Mammary epithelial cell (primary cell): ENCODE measurements at regions not wholly inside any gene's neighbourhood (a gene's known extent, or its start where the extent isn't known, plus 50 kb on each side); places are given as distances from the start of the nearest gene placed in this dataset.

Source experiments
- CTCF ChIP-seq, 2 donors: IDR thresholded peaks in 1 of 2; conservative IDR thresholded peaks in 1 of 2; 2 replicates each; pipeline ENCODE4 v1.5.1; 2011 to 2012; ENCODE audit warnings: inconsistent platforms in 2 of 2, low read length in 2 of 2, mild to moderate bottlenecking in 2 of 2, control low read depth in 1 of 2, low read depth in 1 of 2; ENCODE audit not compliant: insufficient read depth in 1 of 2; ENCODE audit errors: extremely low read depth in 1 of 2
- EZH2 ChIP-seq: IDR thresholded peaks from 2 replicates; pipeline ENCODE4 v1.6.1; 2012; ENCODE audit warnings: low read length, inconsistent platforms, borderline replicate concordance

GRCh38 chr2:58416696-58417095 lies 175.6 kb upstream of the FANCL start:
- TF ChIP-seq EZH2 = no peak
- TF ChIP-seq CTCF (conservative IDR thresholded peaks at IDR 0.05 in 1 of 2, IDR thresholded peaks at IDR 0.05 in 1 of 2; ENCODE audit: extremely low read depth in 1 of 2, insufficient read depth in 1 of 2, low read depth in 1 of 2, low read length in 2 of 2) = no peak
